ENCODE measurements at regions not wholly inside any gene's neighbourhood (a gene's known extent, or its start where the extent isn't known, plus 50 kb on each side); places are given as distances from the start of the nearest gene placed in this dataset.

GRCh38 chr13:80009760-80010159, 331.2 kb downstream of the SPRY2 start (continued):
- no peak for TF ChIP-seq ZNF462 (CRISPR knock-in tag; IDR thresholded peaks at IDR 0.05)
- no peak for TF ChIP-seq POLR2AphosphoS5 (IDR thresholded peaks at IDR 0.05; ENCODE audit: low read depth)
- no peak for TF ChIP-seq CTCF (conservative IDR thresholded peaks at IDR 0.05; ENCODE audit: low read depth in 2 of 2)
- TF ChIP-seq ZNF114 (CRISPR knock-in tag; IDR thresholded peaks at IDR 0.05): no peak
- no peak for TF ChIP-seq JUNB (IDR thresholded peaks at IDR 0.05; ENCODE audit: unreplicated experiment)

- Mint-ChIP-seq H3K27me3 (ENCODE audit: insufficient read depth, low read depth, poor library complexity) (peaks cover 2% of the 10 kb centered on the region), H3K4me1 (no peaks in the 10 kb centered on the region), H3K27ac (no peak overlapping the region), H3K36me3 (ENCODE audit: low read depth) (no peaks in the 10 kb centered on the region), H3K9me3 (no peaks in the 10 kb centered on the region), H3K4me3 (no peak overlapping the region)
- H3K4me2 ChIP-seq: no peak overlapping the region
- no peaks in the 10 kb centered on the region for H3K79me2 ChIP-seq (replicated peaks; ENCODE audit: insufficient read depth)
- H3K4me1 ChIP-seq (ENCODE audit: insufficient read depth): no peaks in the 10 kb centered on the region
- H2AFZ ChIP-seq: no peak overlapping the region
- H3K27me3 ChIP-seq (ENCODE audit: insufficient read depth): no peaks in the 10 kb centered on the region
- H3K36me3 ChIP-seq (ENCODE audit: insufficient read depth): no peaks in the 10 kb centered on the region
- TF ChIP-seq REST (IDR thresholded peaks at IDR 0.05; ENCODE audit: unreplicated experiment) (no peak), ETS1 (IDR thresholded peaks at IDR 0.05) (no peak)
- no peaks in the 10 kb centered on the region for H3F3A ChIP-seq (replicated peaks; ENCODE audit: low read depth)
- no peak overlapping the region for H3K4me3 ChIP-seq
- H4K20me1 ChIP-seq (replicated peaks; ENCODE audit: insufficient read depth): no peaks in the 10 kb centered on the region
- DNase-seq (ENCODE audit: low spot score): no peak
- no peak overlapping the region for H3K27ac ChIP-seq (ENCODE audit: low read depth)
- no peaks in the 10 kb centered on the region for H3K9me2 ChIP-seq (ENCODE audit: insufficient read depth)
- no peak for ATAC-seq
Observed at GRCh38 chr13:80006940-80007339, 334.0 kb downstream of the SPRY2 start.

Measured in GM23338 (cell line).